HTR-8/SVneo (cell line): ENCODE measurements at regions not wholly inside any gene's neighbourhood (a gene's known extent, or its start where the extent isn't known, plus 50 kb on each side); places are given as distances from the start of the nearest gene placed in this dataset.

Experiments
- DNase-seq: peaks from one replicate; pipeline ENCODE4 v3.0.0; 2011; ENCODE audit warnings: low spot score, mixed read lengths; ENCODE audit not compliant: insufficient read length
- FAIRE-seq: peaks from 2 replicates; lab custom pipeline; 2011; peaks lifted over from hg19 to GRCh38; lab: Jason Lieb, UNC

DNA sequence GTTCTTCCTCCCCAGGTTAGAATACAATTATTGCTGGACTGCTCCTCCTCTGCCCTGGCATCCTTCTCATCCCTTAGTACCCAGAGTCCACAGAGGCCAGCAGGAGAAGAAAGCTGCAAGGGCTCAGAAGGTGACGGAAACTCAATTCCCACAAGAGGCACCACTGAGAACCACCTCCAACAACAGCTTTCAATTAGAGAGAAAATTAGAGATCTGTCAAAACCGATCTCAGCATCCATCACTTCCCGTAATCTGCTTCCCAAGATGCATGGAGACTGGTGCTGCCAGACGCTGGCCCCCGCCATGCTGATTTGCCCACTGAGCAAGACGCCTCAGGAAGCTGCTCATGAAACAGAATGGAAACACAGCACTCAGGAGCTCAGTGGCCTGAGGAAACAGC is 135.0 kb upstream of the PRICKLE2 start:
- no peak for FAIRE-seq
- no peak for DNase-seq

DNA sequence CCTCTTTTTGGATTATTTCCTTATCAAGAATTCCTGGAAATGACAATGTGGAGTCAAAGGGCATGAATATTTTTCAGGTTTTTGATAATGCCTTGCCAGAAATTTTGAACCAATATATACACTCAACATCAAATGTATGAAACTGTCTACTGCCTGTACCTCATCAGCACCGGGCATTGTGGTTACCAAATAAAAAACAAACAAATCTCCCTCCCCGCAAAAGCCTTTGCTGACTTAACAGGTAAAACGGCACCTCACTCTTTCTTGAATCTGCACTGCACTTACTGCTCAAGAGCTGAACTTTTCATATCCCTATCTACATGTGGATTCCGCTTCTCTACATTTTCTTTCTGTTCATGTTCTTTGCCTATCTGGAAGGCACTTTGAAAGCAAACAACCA is 134.5 kb upstream of the PRICKLE2 start:
- FAIRE-seq = no peak

GRCh38 chr3:64358853-64359252 is 133.6 kb upstream of the PRICKLE2 start:
- DNase-seq = no peak
- no peak for FAIRE-seq

More for the DNA sequence above, 134.5 kb upstream of the PRICKLE2 start:
- DNase-seq = no peak

DNA sequence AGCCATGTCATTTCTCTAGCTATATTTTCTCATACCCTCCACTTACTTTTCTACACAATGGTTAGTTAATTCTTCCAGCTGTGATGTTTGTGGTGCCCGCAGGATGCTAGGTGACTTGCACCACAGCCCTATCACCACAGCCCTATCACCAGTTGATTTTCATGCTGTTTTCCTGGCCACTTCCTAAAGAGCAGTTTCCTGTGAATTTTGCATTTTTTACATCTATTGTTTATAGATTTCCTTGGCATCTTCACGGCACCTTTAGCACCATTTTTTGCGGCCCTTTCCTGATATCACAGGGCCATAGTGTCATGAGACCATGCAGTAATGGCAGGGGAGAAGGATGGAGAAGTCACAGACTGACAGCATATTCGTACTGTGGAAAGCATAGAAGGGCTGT is 132.9 kb upstream of the PRICKLE2 start:
- DNase-seq (no peak), FAIRE-seq (no peak)

DNA sequence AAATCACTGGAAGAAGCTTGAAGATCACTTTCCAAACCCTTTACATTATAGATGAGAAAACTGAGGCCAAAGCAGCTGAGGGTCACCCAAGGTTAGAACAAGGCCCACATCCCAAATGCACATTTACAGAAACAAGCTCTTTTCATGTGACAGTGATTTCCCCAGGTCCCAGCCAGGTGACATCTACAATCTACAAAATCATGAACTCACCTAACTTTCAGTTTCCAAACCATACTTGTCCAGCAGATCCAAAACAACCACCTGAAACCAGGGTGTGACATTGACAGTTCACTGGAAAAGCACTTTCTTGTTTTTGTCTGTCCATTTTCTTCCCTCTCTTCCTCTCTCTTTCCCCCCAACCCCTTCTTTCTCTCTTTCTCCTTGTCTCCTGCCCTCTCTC is 132.2 kb upstream of the PRICKLE2 start:
- FAIRE-seq = no peak
- DNase-seq = no peak

DNA sequence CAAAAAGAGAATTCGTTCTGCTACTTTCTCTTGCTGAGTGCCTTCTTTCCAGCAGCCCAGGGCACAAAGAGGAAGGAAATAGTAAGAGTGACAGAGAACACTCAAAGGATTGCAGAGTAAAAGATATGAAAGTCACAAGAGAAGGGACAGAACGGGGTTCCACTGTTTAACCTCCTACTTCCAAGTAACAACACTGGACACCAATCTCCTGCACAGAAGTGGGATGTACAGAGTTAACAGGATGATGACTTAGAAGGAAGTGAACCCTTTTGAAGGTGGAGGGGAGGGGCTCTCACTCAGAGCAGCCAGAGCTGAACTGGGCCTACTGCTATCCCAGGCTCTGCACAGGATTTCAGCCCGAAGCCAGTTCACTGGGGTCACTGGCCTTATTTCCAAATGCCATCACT is 130.1 kb upstream of the PRICKLE2 start:
- FAIRE-seq = no peak
- peak; percentile 47 for DNase-seq

DNA sequence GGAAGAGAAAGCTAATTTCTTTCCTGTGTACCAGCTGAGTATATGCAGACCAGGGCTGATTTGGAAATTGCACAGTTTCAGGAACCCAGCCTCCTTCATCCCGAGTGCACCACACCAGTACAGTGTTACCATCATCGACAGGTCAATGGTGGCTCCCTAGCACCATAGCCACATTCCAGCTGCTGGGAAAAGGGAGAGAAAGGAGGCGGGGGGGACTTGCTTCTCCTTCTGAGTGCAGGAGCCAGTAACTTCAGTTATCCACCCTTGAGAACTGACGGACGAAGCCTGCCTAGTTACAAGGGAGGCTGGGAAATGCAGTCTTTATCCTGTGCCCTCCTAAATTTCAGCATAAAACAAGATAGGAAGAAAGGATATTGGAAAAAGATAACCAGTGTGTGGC is 129.7 kb upstream of the PRICKLE2 start:
- no peak for DNase-seq
- no peak for FAIRE-seq

- FAIRE-seq = no peak
- DNase-seq = no peak
Observed at GRCh38 chr3:64354221-64354620, 129.0 kb upstream of the PRICKLE2 start.

- DNase-seq (no peak), FAIRE-seq (no peak)
Observed at GRCh38 chr3:64353226-64353625, 128.0 kb upstream of the PRICKLE2 start.

GRCh38 chr3:64352639-64352992 is 127.3 kb upstream of the PRICKLE2 start:
- DNase-seq = no peak
- no peak for FAIRE-seq

GRCh38 chr3:64351713-64352638 is 126.7 kb upstream of the PRICKLE2 start:
- peak; percentile 74 for FAIRE-seq
- no peak for DNase-seq

DNA sequence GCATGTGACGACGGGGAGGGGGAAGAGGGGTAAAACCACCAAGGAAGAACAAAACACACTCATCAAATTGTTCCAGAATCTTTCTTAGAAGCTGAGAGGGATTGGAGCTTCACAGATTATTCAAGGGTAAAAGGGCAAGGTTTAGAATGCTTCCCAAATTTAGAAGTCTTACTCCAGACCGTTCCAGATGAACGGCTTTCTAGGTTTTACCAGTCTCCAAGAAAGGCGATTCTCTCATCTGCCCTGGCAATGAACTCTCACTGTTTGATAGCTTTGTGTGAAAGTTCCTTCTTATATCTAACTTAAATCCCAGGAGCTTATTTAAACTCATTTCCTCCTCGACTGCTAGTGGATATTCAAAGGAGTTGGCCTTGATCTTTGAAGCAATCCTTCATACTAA is 124.3 kb upstream of the PRICKLE2 start:
- no peak for FAIRE-seq
- DNase-seq = no peak

- DNase-seq (no peak), FAIRE-seq (no peak)
Observed at GRCh38 chr3:64345371-64345770, 120.1 kb upstream of the PRICKLE2 start.

DNA sequence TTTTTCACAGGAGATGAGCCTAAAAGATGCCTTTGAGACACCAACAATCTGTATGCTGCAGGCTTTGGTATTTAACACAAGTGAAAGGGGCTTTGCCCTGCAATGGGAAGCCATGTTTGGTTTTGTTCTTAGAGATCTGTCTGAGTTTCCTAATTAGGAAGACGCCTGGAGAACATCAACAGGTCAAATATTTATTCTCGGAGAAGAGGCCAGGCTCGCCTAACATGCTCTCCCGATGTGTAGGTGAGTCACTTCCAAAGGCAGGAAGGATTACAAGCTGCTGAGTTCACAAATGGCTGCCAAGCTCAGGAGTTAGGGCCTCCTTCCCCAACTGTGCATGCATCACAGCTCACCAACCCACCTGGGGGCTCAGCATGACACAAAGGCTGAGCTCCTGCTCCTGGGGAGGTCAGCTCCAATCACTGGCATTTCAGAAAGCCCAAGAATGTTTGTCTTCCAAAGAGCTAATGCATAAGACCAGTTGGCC is 119.5 kb upstream of the PRICKLE2 start:
- DNase-seq (no peak), FAIRE-seq (no peak)

- no peak for FAIRE-seq
Observed at GRCh38 chr3:64343689-64344430, 118.6 kb upstream of the PRICKLE2 start.

GRCh38 chr3:64342940-64343688 is 117.8 kb upstream of the PRICKLE2 start:
- FAIRE-seq = peak; percentile 87
- peak; percentile 59 for DNase-seq

More at GRCh38 chr3:64343689-64344430, 118.6 kb upstream of the PRICKLE2 start:
- no peak for DNase-seq

DNA sequence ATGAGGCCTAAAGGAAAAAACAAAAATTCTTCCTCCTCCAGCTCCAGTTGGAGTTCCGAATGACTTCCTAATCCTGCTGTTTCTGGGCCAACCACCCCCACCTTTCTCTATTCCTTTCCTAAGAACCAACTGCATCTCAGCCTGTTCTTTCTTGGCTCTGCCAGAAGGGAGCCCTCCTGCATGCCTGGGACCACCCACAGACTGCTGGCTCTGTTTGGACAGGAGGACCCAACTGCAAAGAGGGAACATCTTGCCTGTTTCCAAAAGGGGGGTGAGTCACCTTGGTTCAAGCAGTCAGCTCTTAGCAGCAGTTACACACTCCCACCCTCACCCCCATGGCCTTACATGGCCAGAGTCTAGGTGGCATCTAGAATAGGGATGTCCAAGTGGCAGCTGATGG is 116.0 kb upstream of the PRICKLE2 start:
- FAIRE-seq (peak; percentile 55), DNase-seq (no peak)

DNA sequence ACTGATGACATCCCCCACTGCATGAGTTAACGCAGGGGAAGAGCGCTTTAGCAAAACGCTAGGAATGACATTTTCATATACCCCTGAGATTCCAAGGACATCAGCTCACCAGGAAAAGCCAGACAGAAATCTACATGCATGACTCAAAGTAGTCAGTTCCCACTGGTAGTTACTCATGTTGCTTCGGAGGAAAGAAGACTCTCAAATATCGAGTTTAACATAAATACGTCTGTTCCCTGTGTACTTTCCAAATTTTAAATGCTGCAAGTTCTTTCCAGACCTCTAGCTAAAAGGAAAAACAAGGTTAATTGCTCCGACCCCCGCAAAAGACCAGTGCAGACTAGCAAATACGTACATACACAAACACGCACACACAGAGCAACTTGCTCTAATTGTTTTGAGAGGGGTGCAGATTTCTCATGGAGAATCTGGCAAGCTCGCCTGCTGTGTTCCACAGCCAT is 115.4 kb upstream of the PRICKLE2 start:
- no peak for FAIRE-seq
- DNase-seq = peak; percentile 54

DNA sequence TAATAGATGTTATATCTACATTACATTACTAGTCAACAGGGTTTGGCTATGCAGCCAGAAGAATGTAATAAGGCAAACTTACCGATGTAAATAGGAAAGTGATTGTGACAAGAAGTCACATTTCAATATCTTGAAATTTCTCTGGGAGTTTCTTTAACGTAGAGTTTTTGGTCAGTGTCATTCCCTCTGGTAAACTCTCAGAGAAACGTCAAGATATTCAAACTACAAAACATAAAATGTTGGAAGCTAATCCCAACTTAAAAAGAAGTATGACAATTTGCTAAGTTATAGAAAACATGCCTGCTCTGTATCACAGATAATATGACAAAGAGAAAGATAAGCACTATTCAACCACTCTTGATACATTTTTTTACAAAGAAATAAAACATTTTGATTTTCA is 111.2 kb upstream of the PRICKLE2 start:
- FAIRE-seq (no peak), DNase-seq (no peak)
